ENCODE measurements at regions not wholly inside any gene's neighbourhood (a gene's known extent, or its start where the extent isn't known, plus 50 kb on each side); places are given as distances from the start of the nearest gene placed in this dataset.

DNA sequence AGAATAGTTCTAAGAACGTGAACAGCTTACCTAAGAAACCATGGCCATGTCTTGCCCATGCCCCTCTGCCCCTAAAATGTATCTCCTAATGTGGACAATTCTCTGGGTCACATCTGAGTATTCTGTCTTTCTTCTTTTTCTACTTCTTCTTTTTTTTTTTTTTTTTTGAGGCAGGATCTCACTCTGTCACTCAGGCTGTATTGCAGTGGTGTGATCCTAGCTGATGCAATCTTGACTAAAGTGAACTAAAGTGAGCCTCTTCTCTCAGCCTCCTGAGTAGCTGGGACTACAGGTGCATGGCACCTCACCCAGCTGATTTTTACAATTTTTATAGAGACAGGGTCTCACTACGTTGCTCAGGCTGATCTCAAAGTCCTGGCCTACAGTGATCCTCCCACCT is 204.8 kb upstream of the ZPLD1 start:
- Mint-ChIP-seq H3K27ac (no peak overlapping the region), H3K36me3 (ENCODE audit: low read depth) (no peaks in the 10 kb centered on the region), H3K27me3 (ENCODE audit: low read depth) (peaks cover 34% of the 10 kb centered on the region), H3K9me3 (no peaks in the 10 kb centered on the region), H3K4me1 (ENCODE audit: low read depth) (peaks cover 10% of the 10 kb centered on the region), H3K4me3 (no peak overlapping the region)

DNA sequence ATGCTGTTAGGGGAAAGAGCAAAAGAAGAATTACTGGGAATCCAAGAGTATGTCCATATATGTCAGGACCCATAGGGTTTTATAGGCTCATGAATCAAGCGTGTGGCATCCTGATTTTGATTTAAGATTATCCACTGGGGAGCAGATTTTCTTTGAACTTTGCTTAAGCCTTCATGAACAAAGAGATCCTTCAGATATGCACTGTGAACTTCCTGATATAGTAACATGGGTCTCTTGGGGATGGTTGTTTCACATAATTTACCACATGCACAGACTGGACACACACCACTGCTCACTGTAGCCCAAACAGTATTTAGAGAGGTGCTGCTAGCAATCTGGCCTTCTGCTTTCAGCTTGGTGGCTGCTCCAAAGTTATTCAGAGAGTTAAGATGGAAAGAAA is 200.9 kb upstream of the ZPLD1 start:
- H3K9me3 Mint-ChIP-seq, result no peaks in the 10 kb centered on the region
- peaks cover 9% of the 10 kb centered on the region for H3K4me1 Mint-ChIP-seq (ENCODE audit: low read depth)
- no peaks in the 10 kb centered on the region for H3K36me3 Mint-ChIP-seq (ENCODE audit: low read depth)
- H3K27ac Mint-ChIP-seq, result no peak overlapping the region
- peaks cover 35% of the 10 kb centered on the region for H3K27me3 Mint-ChIP-seq (ENCODE audit: low read depth)
- H3K4me3 Mint-ChIP-seq, result no peak overlapping the region

DNA sequence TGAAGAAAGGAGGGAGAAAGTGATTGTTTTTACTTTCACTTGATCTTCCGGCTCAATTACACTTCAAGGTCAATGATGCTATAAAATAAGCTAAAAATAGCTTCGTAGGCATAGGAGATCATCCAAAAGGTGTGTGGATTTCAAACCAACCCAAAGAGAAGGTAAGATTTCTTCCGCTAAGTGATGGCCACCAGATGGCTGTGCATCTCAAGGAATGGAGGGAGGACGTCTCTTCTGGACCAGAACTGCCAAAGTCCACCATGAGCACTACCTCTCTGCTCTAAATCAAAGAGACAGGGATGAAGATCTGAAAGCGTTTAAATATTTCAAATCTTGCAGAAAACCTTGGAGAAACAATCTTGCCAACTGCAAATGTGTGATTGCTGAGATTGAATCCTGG is 199.1 kb upstream of the ZPLD1 start:
- Mint-ChIP-seq H3K36me3 (ENCODE audit: low read depth) (no peaks in the 10 kb centered on the region), H3K4me1 (ENCODE audit: low read depth) (peaks cover 2% of the 10 kb centered on the region), H3K27me3 (ENCODE audit: low read depth) (peaks cover 38% of the 10 kb centered on the region), H3K4me3 (no peak overlapping the region), H3K27ac (no peak overlapping the region), H3K9me3 (no peaks in the 10 kb centered on the region)

DNA sequence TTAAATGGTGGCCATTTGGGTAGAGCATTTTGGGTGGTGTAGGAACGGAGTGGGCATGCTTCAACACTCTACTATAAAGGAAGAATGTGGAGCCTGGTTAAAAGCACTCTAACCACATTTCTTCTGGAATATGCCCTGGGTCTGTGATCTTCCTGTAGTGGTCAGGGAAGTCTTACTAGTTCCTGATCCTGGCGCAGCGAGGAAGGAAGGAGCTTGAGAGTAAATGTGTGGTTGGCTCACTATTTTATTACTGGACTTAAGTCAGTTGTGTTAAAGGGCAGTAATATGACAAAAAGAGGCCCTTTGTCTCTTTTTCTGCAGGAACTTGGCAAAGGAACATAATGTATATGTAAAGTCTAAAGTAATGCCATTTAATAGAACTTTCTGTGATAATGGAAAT is 197.6 kb upstream of the ZPLD1 start:
- H3K36me3 Mint-ChIP-seq (ENCODE audit: low read depth), result no peaks in the 10 kb centered on the region
- H3K4me3 Mint-ChIP-seq, result no peak overlapping the region
- no peak overlapping the region for H3K27ac Mint-ChIP-seq
- peaks cover 2% of the 10 kb centered on the region for H3K4me1 Mint-ChIP-seq (ENCODE audit: low read depth)
- peaks cover 43% of the 10 kb centered on the region for H3K27me3 Mint-ChIP-seq (ENCODE audit: low read depth)
- H3K9me3 Mint-ChIP-seq, result no peaks in the 10 kb centered on the region

DNA sequence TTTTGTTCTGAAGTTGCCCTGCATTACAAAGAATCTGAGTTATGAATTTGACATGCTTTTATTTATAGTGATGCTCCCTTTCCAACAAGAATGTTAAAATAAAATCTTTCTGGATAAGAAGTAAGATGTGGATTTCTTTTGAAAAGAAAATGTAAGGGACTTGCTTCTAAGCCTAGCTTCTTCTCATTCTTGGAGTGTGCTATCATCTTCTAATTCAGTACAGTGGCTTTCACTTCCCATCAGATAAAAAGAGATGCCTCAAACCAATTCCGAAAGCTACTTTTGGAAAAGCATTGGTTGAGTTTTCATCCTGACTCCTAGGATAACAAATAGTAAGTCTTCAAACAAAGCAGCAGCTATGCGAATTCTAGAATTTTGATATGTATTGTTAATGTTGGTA is 197.0 kb upstream of the ZPLD1 start:
- Mint-ChIP-seq H3K27ac (no peak overlapping the region), H3K27me3 (ENCODE audit: low read depth) (peaks cover 41% of the 10 kb centered on the region), H3K4me3 (no peak overlapping the region), H3K36me3 (ENCODE audit: low read depth) (no peaks in the 10 kb centered on the region), H3K4me1 (ENCODE audit: low read depth) (peaks cover 2% of the 10 kb centered on the region), H3K9me3 (no peaks in the 10 kb centered on the region)

DNA sequence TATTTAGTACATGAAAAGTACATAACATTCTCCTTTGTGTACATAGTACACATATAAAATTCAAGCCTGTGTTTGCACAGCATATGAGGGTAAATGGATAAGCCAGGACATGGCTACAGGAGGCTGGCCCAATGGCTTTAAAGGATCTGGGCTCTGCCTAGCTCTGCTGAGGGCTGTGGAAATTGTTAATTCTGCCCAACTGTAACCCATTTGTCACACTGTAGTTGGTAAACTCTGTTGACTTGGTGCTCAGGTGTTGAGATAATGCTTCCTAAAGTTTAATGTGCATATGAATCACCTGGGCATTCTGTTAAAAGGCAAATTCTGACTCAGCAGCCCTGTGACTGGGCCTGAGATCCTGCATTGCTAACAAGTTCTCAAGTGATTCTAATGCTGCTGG is 196.5 kb upstream of the ZPLD1 start:
- H3K4me1 Mint-ChIP-seq (ENCODE audit: low read depth), result peaks cover 2% of the 10 kb centered on the region
- H3K27ac Mint-ChIP-seq, result no peak overlapping the region
- no peak overlapping the region for H3K4me3 Mint-ChIP-seq
- H3K9me3 Mint-ChIP-seq, result no peaks in the 10 kb centered on the region
- no peaks in the 10 kb centered on the region for H3K36me3 Mint-ChIP-seq (ENCODE audit: low read depth)
- peaks cover 38% of the 10 kb centered on the region for H3K27me3 Mint-ChIP-seq (ENCODE audit: low read depth)

DNA sequence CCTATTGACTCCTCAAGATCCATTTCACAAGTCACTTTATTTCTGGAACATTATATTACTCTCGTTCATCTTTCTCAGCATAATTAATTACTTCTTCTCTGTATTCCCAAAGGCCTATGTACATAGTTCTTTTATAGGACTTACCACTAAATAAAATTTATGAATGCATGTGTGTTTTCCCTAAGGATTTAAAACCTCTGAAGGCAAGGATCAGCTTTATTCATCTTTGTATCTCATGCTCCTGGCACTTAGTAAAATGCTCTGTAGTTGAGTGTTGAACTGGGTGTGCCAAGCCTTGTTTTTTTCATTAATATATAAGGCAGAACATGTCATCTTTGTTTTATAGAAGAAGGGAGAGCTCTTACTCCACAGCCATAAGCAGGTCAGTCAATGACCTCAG is 194.1 kb upstream of the ZPLD1 start:
- Mint-ChIP-seq H3K27me3 (ENCODE audit: low read depth) (peaks cover 18% of the 10 kb centered on the region), H3K4me3 (no peak overlapping the region), H3K4me1 (ENCODE audit: low read depth) (peaks cover under 1% of the 10 kb centered on the region), H3K27ac (no peak overlapping the region), H3K9me3 (no peaks in the 10 kb centered on the region), H3K36me3 (ENCODE audit: low read depth) (no peaks in the 10 kb centered on the region)

DNA sequence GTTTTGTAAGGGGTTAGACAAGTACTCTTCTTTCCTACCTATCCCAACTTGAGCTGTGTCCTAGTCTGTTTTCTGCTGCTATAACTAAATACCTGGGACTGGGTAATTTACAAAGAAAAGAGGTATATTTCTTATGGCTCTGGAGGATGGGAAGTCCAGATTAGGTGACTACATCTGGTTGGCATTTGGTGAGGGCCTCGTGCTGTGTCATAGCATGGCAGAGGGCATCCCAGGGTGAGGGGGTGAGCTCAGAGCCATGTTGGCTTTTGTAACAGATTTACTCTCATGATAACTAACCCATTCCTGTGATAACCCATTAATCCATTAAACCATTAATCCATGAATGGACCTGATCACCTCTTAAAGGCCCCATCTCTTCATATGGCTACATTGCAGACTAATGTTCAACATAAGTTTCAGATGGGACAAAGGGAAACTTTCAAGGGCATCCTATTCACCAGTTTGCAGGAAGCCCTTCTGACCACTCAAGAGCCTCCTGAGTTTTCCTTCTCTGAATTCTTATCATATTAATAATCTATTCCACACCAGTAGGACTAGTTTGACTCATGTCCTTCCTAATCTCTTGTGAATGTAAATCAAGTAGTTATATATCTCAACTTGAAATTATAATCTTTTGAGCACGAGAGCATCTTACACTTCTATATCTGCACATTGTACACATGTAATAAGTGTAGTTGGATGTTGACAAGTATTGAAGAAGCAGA is 185.7 kb upstream of the ZPLD1 start:
- H3K27ac Mint-ChIP-seq, result no peak overlapping the region
- H3K4me3 Mint-ChIP-seq, result no peak overlapping the region
- no peaks in the 10 kb centered on the region for H3K9me3 Mint-ChIP-seq
- H3K36me3 Mint-ChIP-seq (ENCODE audit: low read depth), result no peaks in the 10 kb centered on the region
- H3K27me3 Mint-ChIP-seq (ENCODE audit: low read depth), result peaks cover 9% of the 10 kb centered on the region
- H3K4me1 Mint-ChIP-seq (ENCODE audit: low read depth), result no peaks in the 10 kb centered on the region

DNA sequence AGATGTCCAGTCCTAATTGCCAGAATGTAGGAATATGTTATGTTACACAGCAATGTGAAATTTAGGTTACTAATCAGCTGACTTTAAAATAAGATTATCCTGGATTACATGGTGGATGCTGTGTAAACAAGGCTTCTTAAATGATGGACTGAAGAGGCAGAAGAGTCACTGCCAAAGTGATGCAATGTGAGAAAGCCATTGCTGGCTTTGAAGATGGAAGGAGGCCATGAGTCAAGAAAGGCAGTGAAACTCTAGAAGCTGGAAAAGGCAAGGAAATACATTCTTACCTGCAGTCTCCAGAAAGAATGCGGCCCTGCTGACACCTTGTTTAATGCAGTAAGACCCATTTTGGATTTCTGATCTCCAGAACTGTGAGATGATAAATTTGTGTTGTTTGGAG is 179.1 kb upstream of the ZPLD1 start:
- no peaks in the 10 kb centered on the region for H3K4me1 Mint-ChIP-seq (ENCODE audit: low read depth)
- H3K27me3 Mint-ChIP-seq (ENCODE audit: low read depth), result peaks cover 14% of the 10 kb centered on the region
- no peak overlapping the region for H3K4me3 Mint-ChIP-seq
- no peaks in the 10 kb centered on the region for H3K9me3 Mint-ChIP-seq
- H3K27ac Mint-ChIP-seq, result no peak overlapping the region
- H3K36me3 Mint-ChIP-seq (ENCODE audit: low read depth), result no peaks in the 10 kb centered on the region

DNA sequence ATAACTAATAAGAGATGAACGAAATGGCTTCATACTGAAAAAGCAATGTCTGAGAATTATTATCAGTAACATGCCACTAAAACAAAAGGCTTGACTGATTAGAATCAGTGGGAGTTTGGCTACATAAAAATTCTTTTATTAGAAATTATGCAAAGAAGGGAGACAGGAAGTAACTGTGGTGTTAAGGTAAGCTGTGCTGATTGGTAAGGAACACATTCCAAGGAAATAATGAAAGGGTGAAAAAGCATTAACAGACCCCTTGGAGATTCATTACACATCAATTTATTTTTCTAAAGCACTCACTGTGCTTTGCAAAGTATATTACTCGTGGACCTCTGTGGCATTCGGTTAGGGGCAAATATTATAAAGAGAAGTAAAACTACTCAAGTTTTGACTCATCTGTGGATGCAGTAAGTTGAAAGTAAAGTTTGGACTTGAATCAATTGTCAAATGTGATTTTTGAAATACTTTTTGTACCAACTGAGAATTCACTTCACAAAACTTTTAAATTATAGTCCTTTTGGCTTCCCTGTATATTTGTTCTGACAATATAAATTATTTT is 176.1 kb upstream of the ZPLD1 start:
- Mint-ChIP-seq H3K27ac (no peak overlapping the region), H3K36me3 (ENCODE audit: low read depth) (no peaks in the 10 kb centered on the region), H3K9me3 (no peaks in the 10 kb centered on the region), H3K27me3 (ENCODE audit: low read depth) (peaks cover 5% of the 10 kb centered on the region), H3K4me1 (ENCODE audit: low read depth) (no peaks in the 10 kb centered on the region), H3K4me3 (no peak overlapping the region)

DNA sequence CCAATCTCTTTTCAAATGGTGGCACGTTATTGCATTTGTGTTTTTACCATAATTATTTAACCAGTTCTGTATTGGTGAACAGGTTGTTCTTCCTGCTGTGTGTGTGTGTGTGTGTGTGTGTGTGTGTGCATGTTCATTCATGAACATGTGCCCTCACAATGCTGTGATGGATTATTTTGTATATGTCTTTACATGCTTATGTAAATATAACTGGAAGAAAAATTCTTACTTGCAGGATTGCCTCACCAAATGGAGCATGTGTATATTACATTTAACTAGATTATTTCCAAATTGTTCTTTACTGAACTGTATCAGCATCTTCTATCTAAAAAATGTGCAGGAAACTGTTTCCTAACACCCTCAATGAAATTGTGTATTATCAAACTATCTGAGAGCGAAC is 175.2 kb upstream of the ZPLD1 start:
- H3K36me3 Mint-ChIP-seq (ENCODE audit: low read depth), result no peaks in the 10 kb centered on the region
- no peak overlapping the region for H3K27ac Mint-ChIP-seq
- H3K4me3 Mint-ChIP-seq, result no peak overlapping the region
- peaks cover 5% of the 10 kb centered on the region for H3K27me3 Mint-ChIP-seq (ENCODE audit: low read depth)
- H3K9me3 Mint-ChIP-seq, result no peaks in the 10 kb centered on the region
- H3K4me1 Mint-ChIP-seq (ENCODE audit: low read depth), result no peaks in the 10 kb centered on the region

DNA sequence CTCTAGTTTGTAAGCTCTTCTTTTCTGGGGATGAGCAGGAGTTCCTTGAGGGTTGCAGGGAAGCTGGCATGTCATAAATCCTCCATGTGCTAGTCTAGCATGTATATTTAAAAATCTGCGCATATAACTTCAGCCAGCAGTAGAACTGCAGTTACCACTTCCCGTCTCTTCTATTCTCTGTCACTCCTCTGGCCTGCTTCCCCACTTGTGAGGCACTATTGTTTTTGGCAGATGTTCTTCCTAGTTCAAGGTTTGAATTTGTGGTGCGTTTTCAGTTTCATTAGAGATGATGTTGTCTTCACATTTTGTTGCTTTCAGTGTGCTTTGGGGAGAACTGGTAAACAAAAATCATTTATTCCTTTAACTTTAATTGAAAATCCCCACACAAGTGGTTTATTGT is 169.1 kb upstream of the ZPLD1 start:
- H3K27ac Mint-ChIP-seq, result no peak overlapping the region
- no peak overlapping the region for H3K4me3 Mint-ChIP-seq
- H3K27me3 Mint-ChIP-seq (ENCODE audit: low read depth), result peaks cover 7% of the 10 kb centered on the region
- no peaks in the 10 kb centered on the region for H3K36me3 Mint-ChIP-seq (ENCODE audit: low read depth)
- H3K4me1 Mint-ChIP-seq (ENCODE audit: low read depth), result no peaks in the 10 kb centered on the region
- no peaks in the 10 kb centered on the region for H3K9me3 Mint-ChIP-seq

DNA sequence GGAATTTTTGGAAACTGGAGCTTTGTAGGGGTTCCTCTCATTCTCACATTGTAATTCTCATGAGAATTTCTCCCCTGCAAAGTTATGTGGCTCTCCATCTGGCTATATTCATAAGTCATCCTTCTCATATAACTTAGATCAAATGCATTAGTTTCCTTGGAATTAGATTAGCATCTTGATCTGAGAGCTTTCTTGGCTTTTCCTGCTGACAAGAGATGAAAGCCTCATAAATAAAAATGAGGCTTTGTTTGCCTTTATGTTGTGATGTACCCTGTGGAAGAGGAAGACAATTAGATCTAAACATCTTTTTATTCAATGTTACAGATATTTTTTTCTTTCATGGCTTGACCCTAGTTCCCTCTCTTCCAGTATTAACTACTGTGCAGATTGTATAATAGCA is 165.4 kb upstream of the ZPLD1 start:
- no peak overlapping the region for H3K27ac Mint-ChIP-seq
- H3K9me3 Mint-ChIP-seq, result no peaks in the 10 kb centered on the region
- H3K4me3 Mint-ChIP-seq, result no peak overlapping the region
- peaks cover 7% of the 10 kb centered on the region for H3K27me3 Mint-ChIP-seq (ENCODE audit: low read depth)
- no peaks in the 10 kb centered on the region for H3K36me3 Mint-ChIP-seq (ENCODE audit: low read depth)
- no peaks in the 10 kb centered on the region for H3K4me1 Mint-ChIP-seq (ENCODE audit: low read depth)

DNA sequence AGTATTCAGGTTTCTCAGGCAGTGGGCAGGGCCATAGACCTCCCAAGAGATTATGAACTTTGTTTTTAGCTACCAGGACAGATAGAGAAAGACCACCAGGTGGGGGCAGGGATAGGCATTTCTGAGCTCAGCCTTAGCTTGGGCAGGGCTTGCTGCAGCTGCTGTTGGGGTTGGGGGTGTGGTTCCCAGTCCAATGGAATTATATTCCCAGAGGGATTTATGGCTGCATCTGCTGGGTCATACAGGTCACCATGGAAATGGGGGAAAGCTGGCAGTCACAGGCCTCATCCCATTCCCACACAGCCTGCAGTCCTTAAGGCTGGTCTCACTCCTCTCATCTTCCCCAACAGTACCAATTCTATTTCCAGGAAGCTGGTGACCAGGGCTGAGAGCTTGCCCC is 144.6 kb upstream of the ZPLD1 start:
- no peaks in the 10 kb centered on the region for H3K36me3 Mint-ChIP-seq (ENCODE audit: low read depth)
- no peak overlapping the region for H3K4me3 Mint-ChIP-seq
- no peaks in the 10 kb centered on the region for H3K4me1 Mint-ChIP-seq (ENCODE audit: low read depth)
- H3K27ac Mint-ChIP-seq, result no peak overlapping the region
- H3K9me3 Mint-ChIP-seq, result no peaks in the 10 kb centered on the region
- peaks cover 7% of the 10 kb centered on the region for H3K27me3 Mint-ChIP-seq (ENCODE audit: low read depth)

DNA sequence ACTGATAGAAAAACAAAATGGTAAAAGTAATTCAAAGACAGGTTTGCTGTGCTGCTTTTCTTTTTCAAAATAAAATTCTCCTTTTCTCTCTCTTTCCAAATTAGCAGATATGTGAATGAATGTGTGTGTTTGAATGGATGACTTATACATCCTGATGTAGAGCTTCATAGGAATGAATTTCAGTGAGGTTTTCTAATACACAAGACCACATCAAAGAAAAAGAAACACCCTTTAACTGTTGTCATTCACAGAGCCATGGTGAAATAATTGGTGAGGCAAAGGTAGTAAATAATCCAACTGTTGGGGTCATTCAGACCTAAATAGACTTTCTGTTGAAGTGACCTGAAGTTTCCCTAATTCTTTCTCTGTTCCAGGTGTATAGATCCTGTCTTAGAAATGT is 139.1 kb upstream of the ZPLD1 start:
- Mint-ChIP-seq H3K4me1 (ENCODE audit: low read depth) (peaks cover 6% of the 10 kb centered on the region), H3K36me3 (ENCODE audit: low read depth) (no peaks in the 10 kb centered on the region), H3K27ac (no peak overlapping the region), H3K4me3 (no peak overlapping the region), H3K27me3 (ENCODE audit: low read depth) (peaks cover 5% of the 10 kb centered on the region), H3K9me3 (no peaks in the 10 kb centered on the region)

All from T-helper 1 cell treated with Interleukin-12 subunit alpha and Interleukin-12 subunit beta and Interleukin-4 antibody, amounts not matched to agents 30 μg/mL and 1 μg/mL, for 36 hours (primary cell).